ENCODE measurements at regions not wholly inside any gene's neighbourhood (a gene's known extent, or its start where the extent isn't known, plus 50 kb on each side); places are given as distances from the start of the nearest gene placed in this dataset.

- Histone ChIP-seq H3K27me3 (ENCODE audit: control insufficient read depth in 1 of 2, insufficient read depth in 2 of 2, low read length in 2 of 2) (peaks cover 0 to 3% of the 10 kb centered on the region in 2 experiments), H3K36me3 (ENCODE audit: insufficient read depth, low read length) (no peaks in the 10 kb centered on the region), H3K27ac (ENCODE audit: low read depth in 1 of 2, low read length in 2 of 2) (no peak overlapping the region), H3K9me3 (ENCODE audit: control insufficient read depth in 1 of 2, insufficient read depth in 1 of 2, low read length in 2 of 2) (no peaks in the 10 kb centered on the region), H3K4me3 (ENCODE audit: low read length) (no peak overlapping the region), H3K4me1 (ENCODE audit: insufficient read depth, low read length) (no peaks in the 10 kb centered on the region)
- intact Hi-C loops (cut with DNase I, micrococcal nuclease): no loop called here
- no peaks in the 10 kb centered on the region for H3K36me3 Mint-ChIP-seq (ENCODE audit: low read depth)
- H3K4me3 Mint-ChIP-seq: no peak overlapping the region
- no peaks in the 10 kb centered on the region for H3K4me1 Mint-ChIP-seq (ENCODE audit: low read depth)
- CTCF ChIA-PET: no interaction called here
- TF ChIP-seq CTCF (IDR thresholded peaks at IDR 0.05): no peak
- no peak for ATAC-seq (ENCODE audit: poor library complexity)
- H3K27ac Mint-ChIP-seq: no peak overlapping the region
- no peak for DNase-seq
- H3K9me3 Mint-ChIP-seq: peaks cover 5% of the 10 kb centered on the region
- peaks cover 15% of the 10 kb centered on the region for H3K27me3 Mint-ChIP-seq
- POLR2A ChIA-PET: no interaction called here
Measured at GRCh38 chr1:209319057-209319432, 264.5 kb upstream of the CAMK1G start.

GRCh38 chr1:209319549-209319948, 264.0 kb upstream of the CAMK1G start:
- ChIA-PET CTCF (no interaction called here), POLR2A (no interaction called here)
- Mint-ChIP-seq H3K9me3 (peaks cover 5% of the 10 kb centered on the region), H3K27ac (no peak overlapping the region), H3K36me3 (ENCODE audit: low read depth) (no peaks in the 10 kb centered on the region), H3K4me1 (ENCODE audit: low read depth) (no peaks in the 10 kb centered on the region), H3K27me3 (peaks cover 10% of the 10 kb centered on the region), H3K4me3 (no peak overlapping the region)
- DNase-seq (no peak), ATAC-seq (ENCODE audit: poor library complexity) (no peak)
- intact Hi-C loops (cut with DNase I, micrococcal nuclease): no loop called here
- Histone ChIP-seq H3K36me3 (ENCODE audit: insufficient read depth, low read length) (no peaks in the 10 kb centered on the region), H3K9me3 (ENCODE audit: control insufficient read depth in 1 of 2, insufficient read depth in 1 of 2, low read length in 2 of 2) (no peaks in the 10 kb centered on the region), H3K4me1 (ENCODE audit: insufficient read depth, low read length) (no peaks in the 10 kb centered on the region), H3K4me3 (ENCODE audit: low read length) (no peak overlapping the region), H3K27ac (ENCODE audit: low read depth in 1 of 2, low read length in 2 of 2) (no peak overlapping the region), H3K27me3 (ENCODE audit: control insufficient read depth in 1 of 2, insufficient read depth in 2 of 2, low read length in 2 of 2) (peaks cover 0 to 3% of the 10 kb centered on the region in 2 experiments)
- TF ChIP-seq CTCF (IDR thresholded peaks at IDR 0.05): no peak

GRCh38 chr1:209323743-209324142, 259.8 kb upstream of the CAMK1G start:
- ATAC-seq (ENCODE audit: poor library complexity): no peak
- Mint-ChIP-seq H3K27me3 (peaks cover 16% of the 10 kb centered on the region), H3K9me3 (peaks cover 3% of the 10 kb centered on the region), H3K4me3 (no peak overlapping the region), H3K36me3 (ENCODE audit: low read depth) (no peaks in the 10 kb centered on the region), H3K27ac (no peak overlapping the region), H3K4me1 (ENCODE audit: low read depth) (no peaks in the 10 kb centered on the region)
- ChIA-PET POLR2A (no interaction called here), CTCF (no interaction called here)
- TF ChIP-seq CTCF (IDR thresholded peaks at IDR 0.05): no peak
- intact Hi-C loops (cut with DNase I, micrococcal nuclease): no loop called here
- Histone ChIP-seq H3K4me1 (ENCODE audit: insufficient read depth, low read length) (no peaks in the 10 kb centered on the region), H3K9me3 (ENCODE audit: control insufficient read depth in 1 of 2, insufficient read depth in 1 of 2, low read length in 2 of 2) (no peaks in the 10 kb centered on the region), H3K36me3 (ENCODE audit: insufficient read depth, low read length) (no peaks in the 10 kb centered on the region), H3K27me3 (ENCODE audit: control insufficient read depth in 1 of 2, insufficient read depth in 2 of 2, low read length in 2 of 2) (no peaks in the 10 kb centered on the region), H3K4me3 (ENCODE audit: low read length) (no peak overlapping the region), H3K27ac (ENCODE audit: low read depth in 1 of 2, low read length in 2 of 2) (no peak overlapping the region)
- no peak for DNase-seq
